WERI-Rb-1 (cell line): ENCODE measurements at regions not wholly inside any gene's neighbourhood (a gene's known extent, or its start where the extent isn't known, plus 50 kb on each side); places are given as distances from the start of the nearest gene placed in this dataset.

ENCODE experiments used
- DNase-seq: peaks from one replicate; pipeline ENCODE4 v3.0.0-alpha.2; 2020
- H3K27ac ChIP-seq: fragments of 250-450 bp; sonication (Bioruptor Pico); 2 replicates; pipeline ENCODE4 v1.5.1; 2020; ENCODE audit warnings: mild to moderate bottlenecking, moderate library complexity
- H3K27me3 ChIP-seq: fragments of 250-450 bp; sonication (Bioruptor Pico); 2 replicates; pipeline ENCODE4 v1.5.1; 2021; ENCODE audit warnings: mild to moderate bottlenecking, low read depth, moderate library complexity; ENCODE audit not compliant: insufficient read depth, severe bottlenecking
- H3K36me3 ChIP-seq: fragments of 250-450 bp; sonication (Bioruptor Pico); 2 replicates; pipeline ENCODE4 v1.5.1; 2020; ENCODE audit warnings: mild to moderate bottlenecking, moderate library complexity
- H3K4me3 ChIP-seq: 2 replicates; pipeline ENCODE4 v1.5.1; 2011; ENCODE audit warnings: low read depth, mild to moderate bottlenecking, control low read depth, low read length
- H3K9me3 ChIP-seq: fragments of 250-450 bp; sonication (Bioruptor Pico); 2 replicates; pipeline ENCODE4 v1.5.1; 2021; ENCODE audit warnings: mild to moderate bottlenecking, moderate library complexity; ENCODE audit not compliant: severe bottlenecking
- CTCF ChIP-seq: IDR thresholded peaks from 2 replicates; pipeline ENCODE4 v1.5.1; 2011; ENCODE audit warnings: low read depth, mild to moderate bottlenecking, control low read depth, inconsistent platforms, low read length

DNA sequence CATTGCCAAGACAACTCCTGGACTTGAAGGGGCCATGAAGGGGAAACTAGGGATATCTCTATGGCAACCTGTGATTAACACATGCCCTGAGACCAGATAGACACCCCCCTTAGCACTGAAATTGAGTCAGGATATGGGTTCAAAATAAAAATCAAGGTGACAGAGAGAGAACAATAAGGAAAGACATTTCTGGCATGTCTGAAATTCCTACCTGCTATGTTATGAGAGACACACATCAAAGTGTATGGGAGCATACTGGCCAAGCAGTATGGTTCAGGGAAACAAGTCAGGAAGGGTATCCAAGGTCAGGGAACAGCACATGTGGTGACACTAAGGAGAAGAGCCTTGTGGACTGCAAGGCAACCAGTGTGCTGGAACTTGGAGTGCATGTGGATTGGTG, 388.7 kb downstream of the SHQ1 start:
- TF ChIP-seq CTCF, result no peak
- H3K27ac ChIP-seq, result no peak overlapping the region

GRCh38 chr3:72458375-72458774, 389.9 kb downstream of the SHQ1 start:
- H3K27me3 ChIP-seq, result no peaks in the 10 kb centered on the region
- no peak for TF ChIP-seq CTCF
- no peak overlapping the region for H3K27ac ChIP-seq
- H3K4me3 ChIP-seq, result no peak overlapping the region
- H3K36me3 ChIP-seq, result no peaks in the 10 kb centered on the region
- no peak for DNase-seq
- H3K9me3 ChIP-seq, result no peaks in the 10 kb centered on the region

More for the DNA sequence above, 388.7 kb downstream of the SHQ1 start:
- DNase-seq, result no peak
- Histone ChIP-seq H3K36me3 (no peaks in the 10 kb centered on the region), H3K9me3 (no peaks in the 10 kb centered on the region), H3K27me3 (no peaks in the 10 kb centered on the region), H3K4me3 (no peak overlapping the region)

GRCh38 chr3:72454441-72454840, 393.8 kb downstream of the SHQ1 start:
- no peak for DNase-seq
- no peak overlapping the region for H3K27ac ChIP-seq
- no peak overlapping the region for H3K4me3 ChIP-seq
- H3K9me3 ChIP-seq, result no peaks in the 10 kb centered on the region
- no peaks in the 10 kb centered on the region for H3K27me3 ChIP-seq
- TF ChIP-seq CTCF, result no peak
- no peaks in the 10 kb centered on the region for H3K36me3 ChIP-seq

DNA sequence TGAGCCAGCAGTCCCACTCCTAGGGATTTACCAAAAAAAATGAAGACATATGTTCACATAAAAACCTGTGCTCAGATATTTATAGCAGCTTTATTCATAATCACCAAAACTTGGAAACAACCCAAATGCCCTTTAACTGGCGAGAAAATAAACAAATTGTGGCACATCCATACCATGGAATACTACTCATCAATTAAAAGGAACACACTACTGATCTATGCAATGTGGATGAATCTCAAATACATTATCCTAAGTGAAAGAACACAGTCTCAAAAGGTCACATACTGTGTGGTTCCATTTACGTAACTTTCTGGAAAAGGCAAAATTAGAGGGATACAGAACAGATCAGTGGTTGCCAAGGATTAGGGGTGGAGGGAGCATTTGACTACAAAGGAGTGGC, 394.5 kb downstream of the SHQ1 start:
- H3K27me3 ChIP-seq, result no peaks in the 10 kb centered on the region
- no peak for DNase-seq
- H3K4me3 ChIP-seq, result no peak overlapping the region
- H3K36me3 ChIP-seq, result no peaks in the 10 kb centered on the region
- no peak overlapping the region for H3K27ac ChIP-seq
- H3K9me3 ChIP-seq, result no peaks in the 10 kb centered on the region
- no peak for TF ChIP-seq CTCF

GRCh38 chr3:72452745-72453144, 395.5 kb downstream of the SHQ1 start:
- H3K36me3 ChIP-seq, result no peaks in the 10 kb centered on the region
- TF ChIP-seq CTCF, result no peak
- no peaks in the 10 kb centered on the region for H3K9me3 ChIP-seq
- no peak overlapping the region for H3K4me3 ChIP-seq
- DNase-seq, result peak; percentile 57
- peak overlapping the region; percentile 16; the same call in 1 of the 2 replicates for H3K27ac ChIP-seq
- no peaks in the 10 kb centered on the region for H3K27me3 ChIP-seq

DNA sequence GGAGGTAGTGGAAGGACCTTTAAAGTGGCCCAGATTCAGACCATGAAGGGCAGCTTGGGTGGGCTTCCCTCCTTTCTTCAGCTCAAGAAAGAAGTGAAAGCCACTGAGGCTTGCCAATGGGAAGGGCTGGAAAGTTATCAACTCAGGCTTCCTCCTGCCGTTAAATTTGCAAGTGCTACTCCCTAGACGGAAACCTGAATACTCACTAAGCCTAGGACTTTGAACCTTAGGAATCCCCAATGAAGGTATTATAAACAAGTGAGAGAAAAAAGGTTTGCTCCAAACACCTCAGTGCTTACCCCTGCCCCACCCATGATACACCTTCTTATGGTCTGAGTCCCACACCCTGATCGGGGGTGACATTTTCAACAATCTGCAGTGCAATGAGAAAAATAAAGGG, 396.4 kb downstream of the SHQ1 start:
- Histone ChIP-seq H3K27me3 (no peaks in the 10 kb centered on the region), H3K9me3 (no peaks in the 10 kb centered on the region), H3K36me3 (no peaks in the 10 kb centered on the region), H3K4me3 (no peak overlapping the region), H3K27ac (peak overlapping the region; percentile 16; the same call in 1 of the 2 replicates)
- TF ChIP-seq CTCF, result no peak
- DNase-seq, result no peak
